ENCODE measurements at regions not wholly inside any gene's neighbourhood (a gene's known extent, or its start where the extent isn't known, plus 50 kb on each side); places are given as distances from the start of the nearest gene placed in this dataset.

- no peak for TF ChIP-seq GLIS3 (CRISPR knock-in tag; IDR thresholded peaks at IDR 0.05)
- no peak for TF ChIP-seq CREB5 (CRISPR knock-in tag; IDR thresholded peaks at IDR 0.05; ENCODE audit: low read depth)
- TF ChIP-seq SNAI2 (CRISPR knock-in tag; IDR thresholded peaks at IDR 0.05): no peak
Measured at GRCh38 chr4:125003840-125004239, 291.3 kb upstream of the ANKRD50 start (continued).

DNA sequence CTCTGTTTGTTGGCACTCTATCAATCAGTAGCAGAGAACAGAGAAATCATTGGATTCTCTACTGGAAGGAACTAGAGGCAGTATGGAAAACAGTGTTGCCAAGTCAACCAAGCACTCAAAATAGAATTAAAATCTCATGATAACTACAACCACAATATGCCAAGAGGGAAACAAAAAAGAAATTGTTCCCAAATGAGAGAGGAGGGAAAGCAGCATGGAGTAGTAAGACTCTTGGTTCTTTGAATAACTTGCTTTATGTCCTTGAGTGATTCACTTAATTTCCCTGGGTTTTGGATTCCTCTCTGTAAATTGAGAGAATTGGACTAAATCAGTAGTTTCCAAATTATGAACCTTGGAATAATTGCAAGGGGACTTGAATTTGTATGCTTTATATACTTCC lies 285.5 kb upstream of the ANKRD50 start:
- no peak for ATAC-seq
- TF ChIP-seq RARB (CRISPR knock-in tag; IDR thresholded peaks at IDR 0.05) (no peak), PPARA (CRISPR knock-in tag; IDR thresholded peaks at IDR 0.05; ENCODE audit: borderline replicate concordance) (no peak), TCF4 (CRISPR knock-in tag; IDR thresholded peaks at IDR 0.05; ENCODE audit: borderline replicate concordance) (no peak), OSR1 (CRISPR knock-in tag; IDR thresholded peaks at IDR 0.05) (no peak), ZC3H10 (CRISPR knock-in tag; IDR thresholded peaks at IDR 0.05) (no peak), ZNF8 (CRISPR knock-in tag; IDR thresholded peaks at IDR 0.05) (no peak), ZFP30 (CRISPR knock-in tag; IDR thresholded peaks at IDR 0.05) (no peak)

DNA sequence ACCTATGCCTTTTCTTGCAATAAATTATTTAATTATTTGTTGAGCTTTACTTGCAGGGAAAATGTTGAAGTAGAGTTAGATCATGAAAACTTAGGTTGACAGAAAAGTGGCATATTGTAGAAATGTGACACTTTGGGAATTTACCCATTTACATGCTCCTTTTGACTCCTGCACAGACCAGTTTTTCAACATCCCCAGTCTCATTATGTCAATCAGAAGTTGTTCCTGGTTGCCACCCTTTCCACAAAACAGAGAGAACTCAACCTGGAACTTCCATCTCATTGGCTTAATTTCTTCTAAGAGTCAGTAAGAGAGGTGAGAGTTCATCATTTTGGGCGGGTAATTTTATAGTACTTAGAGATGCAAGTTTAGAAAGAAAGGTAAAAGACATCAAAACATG lies 284.6 kb upstream of the ANKRD50 start:
- no peak for TF ChIP-seq ZC3H10 (CRISPR knock-in tag; IDR thresholded peaks at IDR 0.05)
- TF ChIP-seq BACH2 (CRISPR knock-in tag; IDR thresholded peaks at IDR 0.05; ENCODE audit: borderline replicate concordance): no peak
- no peak for TF ChIP-seq ZNF70 (CRISPR knock-in tag; IDR thresholded peaks at IDR 0.05)
- no peak for TF ChIP-seq ARNTL (CRISPR knock-in tag; IDR thresholded peaks at IDR 0.05; ENCODE audit: borderline replicate concordance, low read depth)
- TF ChIP-seq SNAI2 (CRISPR knock-in tag; IDR thresholded peaks at IDR 0.05): no peak
- TF ChIP-seq PATZ1 (CRISPR knock-in tag; IDR thresholded peaks at IDR 0.05; ENCODE audit: borderline replicate concordance): no peak
- no peak for TF ChIP-seq ISL1 (CRISPR knock-in tag; IDR thresholded peaks at IDR 0.05)
- ATAC-seq: no peak

DNA sequence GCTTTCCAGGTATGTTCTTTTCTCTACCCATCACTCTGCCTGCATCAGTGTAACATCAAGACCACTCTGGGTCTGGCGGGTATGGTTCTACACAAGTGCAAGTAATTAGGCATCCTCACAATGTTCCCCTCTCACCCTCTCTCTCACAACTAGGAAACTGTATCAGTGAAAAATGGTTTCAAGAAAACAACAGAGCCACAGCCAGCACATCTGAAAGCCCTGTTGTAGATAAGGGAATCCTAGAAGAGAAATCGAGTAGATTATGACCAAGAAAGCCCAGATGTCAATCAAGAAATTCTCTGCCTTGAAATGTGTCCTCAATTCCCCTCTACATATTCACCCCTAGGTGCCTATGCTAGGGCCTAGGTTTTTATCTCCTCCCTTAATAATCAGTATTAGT lies 281.3 kb upstream of the ANKRD50 start:
- TF ChIP-seq GLIS3 (CRISPR knock-in tag; IDR thresholded peaks at IDR 0.05) (no peak), PPARA (CRISPR knock-in tag; IDR thresholded peaks at IDR 0.05; ENCODE audit: borderline replicate concordance) (no peak), RARB (CRISPR knock-in tag; IDR thresholded peaks at IDR 0.05) (no peak), BACH2 (CRISPR knock-in tag; IDR thresholded peaks at IDR 0.05; ENCODE audit: borderline replicate concordance) (no peak), TOX (CRISPR knock-in tag; IDR thresholded peaks at IDR 0.05; ENCODE audit: borderline replicate concordance) (no peak), ZNF565 (CRISPR knock-in tag; conservative IDR thresholded peaks at IDR 0.05; ENCODE audit: low read depth) (no peak), PATZ1 (CRISPR knock-in tag; IDR thresholded peaks at IDR 0.05; ENCODE audit: borderline replicate concordance) (no peak), ESRRG (CRISPR knock-in tag; IDR thresholded peaks at IDR 0.05) (no peak), ZNF8 (CRISPR knock-in tag; IDR thresholded peaks at IDR 0.05) (no peak), SNAI2 (CRISPR knock-in tag; IDR thresholded peaks at IDR 0.05) (no peak), CREB5 (CRISPR knock-in tag; IDR thresholded peaks at IDR 0.05; ENCODE audit: low read depth) (no peak), ZC3H10 (CRISPR knock-in tag; IDR thresholded peaks at IDR 0.05) (no peak), TCF4 (CRISPR knock-in tag; IDR thresholded peaks at IDR 0.05; ENCODE audit: borderline replicate concordance) (no peak), TSHZ2 (CRISPR knock-in tag; IDR thresholded peaks at IDR 0.05) (no peak), ARNTL (CRISPR knock-in tag; IDR thresholded peaks at IDR 0.05; ENCODE audit: borderline replicate concordance, low read depth) (no peak), ZFP3 (CRISPR knock-in tag; IDR thresholded peaks at IDR 0.05) (no peak)

More for the DNA sequence above, 281.3 kb upstream of the ANKRD50 start:
- no peak for ATAC-seq
